DMS79 (cell line): ENCODE measurements at regions not wholly inside any gene's neighbourhood (a gene's known extent, or its start where the extent isn't known, plus 50 kb on each side); places are given as distances from the start of the nearest gene placed in this dataset.

ENCODE experiments used
- DNase-seq: peaks from one replicate; lab custom pipeline; 2025; lab: John Stamatoyannopoulos, UW

DNA sequence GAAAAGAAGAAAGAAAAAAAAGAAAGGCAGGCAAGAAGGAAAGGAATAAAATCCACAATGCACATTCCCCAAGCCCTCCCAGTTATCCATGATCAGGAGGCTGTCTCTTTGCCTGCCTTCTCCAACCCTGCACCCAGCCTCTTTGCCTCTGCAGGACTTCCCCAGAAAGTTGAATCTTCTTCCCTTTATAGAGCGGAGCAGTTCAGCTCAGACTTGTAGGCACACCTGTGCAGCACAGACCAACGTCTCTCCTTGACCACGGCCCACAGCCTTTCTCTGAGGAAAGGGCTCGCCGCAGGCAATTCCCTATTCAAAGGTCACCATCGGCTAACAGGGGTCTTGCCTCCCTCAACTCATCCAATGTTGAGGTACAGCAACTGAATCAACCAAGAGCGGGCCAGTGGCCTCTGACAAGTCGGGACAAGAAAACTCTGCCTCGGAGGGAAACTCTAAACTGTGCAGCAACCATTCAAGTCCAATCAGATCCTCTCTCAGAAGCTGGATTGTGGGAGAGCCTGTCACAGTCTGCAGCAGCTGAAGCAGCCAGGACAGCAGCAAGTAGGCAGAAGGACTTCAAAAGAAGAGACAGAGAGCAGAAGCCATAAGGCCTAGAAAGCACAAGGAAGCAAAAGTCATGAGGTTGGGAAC lies 529.2 kb upstream of the JARID2 start:
- DNase-seq = no peak

GRCh38 chr6:14717307-14717706 lies 528.6 kb upstream of the JARID2 start:
- DNase-seq = no peak

GRCh38 chr6:14718861-14719260 lies 527.0 kb upstream of the JARID2 start:
- DNase-seq = no peak

DNA sequence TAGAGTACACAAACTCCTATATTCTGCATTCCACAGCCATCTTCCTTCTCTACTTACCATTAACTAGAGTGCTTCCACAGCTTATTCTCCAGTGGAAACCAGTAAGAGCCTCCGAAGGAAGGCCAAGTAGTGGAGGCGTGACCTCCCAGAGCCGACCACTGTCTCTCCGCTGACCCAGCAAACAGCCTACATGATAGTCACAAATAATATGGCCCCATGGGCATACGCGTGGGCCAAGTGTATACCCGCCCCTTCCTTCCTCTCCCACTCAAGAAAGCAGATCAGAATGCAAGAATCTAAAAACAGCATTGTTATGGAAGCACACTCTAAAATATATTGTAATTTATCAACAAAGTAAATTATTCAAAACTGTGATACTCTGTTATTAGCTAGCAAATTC lies 526.6 kb upstream of the JARID2 start:
- no peak for DNase-seq

GRCh38 chr6:14720411-14721102 lies 525.3 kb upstream of the JARID2 start:
- no peak for DNase-seq

DNA sequence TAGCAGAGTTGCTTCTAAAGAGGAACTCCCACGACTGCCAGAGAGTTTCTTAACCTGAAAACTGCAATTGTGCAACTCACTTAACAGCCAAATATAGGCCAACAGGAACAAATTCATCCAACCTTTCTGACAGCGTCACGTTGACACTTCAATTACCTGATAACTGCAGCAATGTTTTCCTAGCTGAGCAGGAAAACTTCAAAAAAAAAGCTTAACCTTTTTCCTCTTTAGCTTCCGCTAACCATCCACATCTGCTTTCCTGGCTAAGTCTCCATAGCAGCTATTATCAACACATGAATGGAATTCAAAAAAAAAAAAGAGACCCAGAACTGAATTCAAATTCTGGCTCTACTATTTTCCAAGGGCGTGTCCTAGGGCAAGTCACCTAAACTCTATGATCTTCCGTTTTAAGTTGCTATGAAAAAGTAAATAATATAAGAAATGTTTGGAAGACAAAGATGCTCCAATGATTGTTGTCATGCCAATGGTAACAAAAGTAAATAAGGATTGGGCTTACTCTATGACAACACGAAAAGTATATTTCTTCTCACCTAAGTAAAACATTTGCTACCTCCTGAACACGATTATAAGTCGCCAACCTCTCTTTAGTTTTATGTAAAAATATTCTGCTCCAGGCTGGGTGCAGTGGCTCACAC lies 524.6 kb upstream of the JARID2 start:
- no peak for DNase-seq

GRCh38 chr6:14722001-14722562 lies 523.8 kb upstream of the JARID2 start:
- DNase-seq = no peak

DNA sequence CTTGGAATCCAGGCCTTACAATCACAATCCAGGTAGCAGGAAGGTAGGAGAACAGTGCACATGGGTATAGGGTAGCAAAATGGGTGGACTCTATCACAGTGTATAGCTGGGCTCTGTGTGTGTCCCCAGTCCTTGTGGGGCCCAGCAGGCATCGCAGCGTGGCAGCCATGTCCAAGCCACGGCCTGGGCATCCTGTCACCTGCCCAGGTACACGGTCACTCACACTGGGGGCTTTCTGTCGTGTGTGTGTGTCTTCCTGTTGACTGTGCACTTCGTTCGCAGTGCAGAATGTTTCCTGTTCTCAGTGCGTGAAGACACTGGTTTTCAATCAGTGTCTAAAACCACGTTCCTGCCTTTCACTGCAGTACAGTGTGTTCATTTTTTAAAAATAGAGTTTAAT lies 523.2 kb upstream of the JARID2 start:
- DNase-seq = no peak

GRCh38 chr6:14723535-14724086 lies 522.3 kb upstream of the JARID2 start:
- DNase-seq = no peak

- DNase-seq = no peak
Measured at GRCh38 chr6:14724549-14724948, 521.3 kb upstream of the JARID2 start.

GRCh38 chr6:14726816-14727493 lies 518.9 kb upstream of the JARID2 start:
- DNase-seq = no peak

DNA sequence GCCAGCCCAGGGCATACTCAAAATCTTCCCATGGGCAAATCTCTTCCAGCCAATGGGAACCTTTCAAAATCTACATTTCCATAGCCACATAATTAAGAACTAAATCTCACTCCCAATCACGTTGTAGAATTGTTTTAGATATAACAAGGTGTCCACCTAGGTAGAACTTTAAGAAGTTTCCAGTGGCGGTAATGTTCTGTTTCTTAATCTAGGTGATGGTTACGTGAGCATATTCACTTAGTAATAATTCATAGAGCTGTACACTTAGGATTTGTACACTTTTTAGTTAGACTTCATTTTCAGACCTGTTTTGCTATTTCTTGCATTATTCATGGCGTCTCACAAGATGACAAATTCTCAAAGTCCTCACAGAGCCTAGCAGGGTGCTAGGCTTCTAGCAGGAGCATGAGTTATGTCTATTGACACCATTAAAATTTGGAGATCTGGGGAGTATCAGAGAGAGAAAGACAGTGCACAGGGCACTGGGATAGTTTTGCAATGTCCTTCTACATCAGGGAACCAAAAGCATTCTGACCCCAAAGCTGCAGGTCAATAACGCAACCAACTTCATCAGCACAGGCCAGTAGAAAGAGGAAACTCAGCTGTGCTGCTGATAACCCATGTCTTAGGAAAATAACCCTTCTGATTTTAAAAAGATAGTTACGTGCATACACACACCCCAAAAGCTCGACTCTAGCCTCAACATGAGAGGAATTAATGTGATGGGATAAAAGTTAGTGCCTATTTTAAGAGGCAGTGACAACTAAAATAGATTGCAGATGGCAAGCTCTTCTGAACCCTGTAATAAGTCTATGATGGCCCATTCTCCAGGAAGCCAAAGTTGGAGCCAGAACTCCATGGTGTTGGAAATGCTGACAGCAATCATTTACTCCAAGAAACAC lies 518.1 kb upstream of the JARID2 start:
- no peak for DNase-seq

- DNase-seq = no peak
Measured at GRCh38 chr6:14728396-14729024, 517.4 kb upstream of the JARID2 start.

DNA sequence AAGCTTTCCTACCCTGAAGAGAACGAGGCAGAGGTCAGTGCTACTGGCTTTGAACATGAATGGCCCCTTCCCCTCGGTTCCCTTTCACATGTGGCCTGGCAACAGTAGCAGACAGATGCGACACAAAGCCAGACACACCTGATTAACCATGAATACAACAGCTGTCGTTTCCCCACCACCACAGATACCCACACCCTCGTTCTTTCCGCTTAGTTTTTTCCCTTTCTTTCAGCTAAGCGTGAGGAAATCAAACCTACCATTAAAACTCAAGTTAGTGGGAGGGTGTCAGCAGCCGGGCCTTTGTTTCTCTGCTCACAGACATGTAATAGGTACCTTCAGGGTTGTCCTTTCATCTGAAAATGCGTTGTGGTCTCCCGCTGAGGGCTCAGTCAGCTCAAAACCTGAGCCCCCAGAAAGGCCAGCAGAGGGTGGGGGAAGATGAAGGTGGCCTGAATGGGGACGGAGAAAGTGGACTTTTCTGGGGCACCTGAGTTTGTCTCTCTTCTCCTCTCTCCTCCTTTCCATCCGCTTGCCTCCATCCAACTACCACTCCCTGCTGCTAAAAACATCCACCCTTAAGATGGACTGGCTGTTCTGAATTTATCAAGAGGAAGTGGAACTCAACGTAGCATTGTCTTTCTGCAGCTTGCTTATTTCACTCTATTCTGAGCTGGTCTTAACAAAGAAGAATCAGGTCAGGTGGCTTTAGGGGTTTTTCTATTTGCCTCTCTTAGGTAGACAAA lies 516.6 kb upstream of the JARID2 start:
- DNase-seq = no peak

DNA sequence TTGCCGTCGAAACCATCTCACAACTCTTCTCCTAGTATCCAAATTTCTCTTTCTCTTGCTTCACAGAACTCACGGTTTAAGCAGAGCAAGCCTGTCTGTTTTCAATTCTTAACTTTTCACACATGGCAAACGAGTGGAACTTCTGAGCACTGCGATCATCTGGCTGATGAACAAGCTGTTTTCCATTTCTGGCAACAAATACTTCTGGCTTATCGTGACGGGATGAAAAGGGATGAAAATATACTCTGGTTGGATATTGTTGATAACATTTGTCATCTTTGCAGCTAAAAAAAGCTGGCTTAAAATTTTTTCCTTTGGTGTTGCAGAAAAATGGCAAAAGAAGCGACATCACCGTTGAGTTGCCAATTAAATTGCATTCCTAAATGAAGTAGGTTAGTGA lies 515.2 kb upstream of the JARID2 start:
- DNase-seq = no peak

DNA sequence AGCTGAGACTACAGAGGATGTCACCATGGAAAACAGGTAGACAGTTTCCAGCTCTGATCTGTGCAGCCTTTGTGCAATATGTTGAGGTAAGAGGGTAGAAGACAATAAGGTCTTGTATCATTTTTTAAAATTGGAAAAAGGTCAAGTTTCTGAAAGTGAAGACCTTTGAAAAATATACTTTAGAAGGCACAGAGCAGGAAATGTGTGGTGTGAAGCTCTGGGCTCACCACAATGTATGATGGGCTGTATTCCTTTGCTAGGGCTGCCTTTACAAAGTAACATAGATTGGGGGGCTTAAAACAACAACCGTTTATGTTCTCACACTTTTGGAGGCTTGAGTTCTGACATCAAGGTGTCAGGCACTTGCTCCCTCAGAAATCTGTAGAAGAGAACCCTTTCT lies 514.3 kb upstream of the JARID2 start:
- DNase-seq = no peak

- DNase-seq = no peak
Measured at GRCh38 chr6:14732226-14732843, 513.5 kb upstream of the JARID2 start.

- no peak for DNase-seq
Measured at GRCh38 chr6:14732844-14733757, 512.8 kb upstream of the JARID2 start.

DNA sequence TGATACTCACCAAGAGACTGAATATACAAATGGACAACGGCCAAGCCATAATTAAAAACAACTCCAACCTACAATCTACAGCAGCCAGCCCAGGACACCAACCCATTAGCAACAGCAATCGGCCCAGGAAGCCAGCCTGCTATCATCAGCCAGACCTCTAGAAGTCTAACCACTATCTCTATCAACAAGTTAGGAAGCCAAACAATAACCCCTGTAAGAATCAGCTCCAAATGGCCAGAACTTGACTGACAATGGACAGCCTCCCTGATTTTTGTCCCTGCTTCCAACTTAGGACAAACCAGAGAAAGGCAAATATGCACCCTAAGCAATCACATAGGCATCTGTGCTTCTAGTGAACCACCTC lies 511.8 kb upstream of the JARID2 start:
- no peak for DNase-seq
